Activated naive CD4-positive, alpha-beta T cell treated with anti-CD3 and anti-CD28 coated beads for 36 hours (primary cell): ENCODE measurements at regions not wholly inside any gene's neighbourhood (a gene's known extent, or its start where the extent isn't known, plus 50 kb on each side); places are given as distances from the start of the nearest gene placed in this dataset.

ENCODE experiments used
- CTCF ChIA-PET: fragments of 350-600 bp; sonication (Branson Sonifier 250); formaldehyde crosslinking; loops from one replicate; lab custom pipeline; 2021; ENCODE audit warnings: antibody characterized with exemption; lab: Charles Lee
- DNase-seq: peaks from one replicate; pipeline ENCODE4 v3.0.0-alpha.2; 2020
- H3K27ac Mint-ChIP-seq: one replicate; pipeline ENCODE4 v1.8.0; 2021; ENCODE audit warnings: mild to moderate bottlenecking, mixed read lengths
- H3K27me3 Mint-ChIP-seq: one replicate; pipeline ENCODE4 v1.8.0; 2021; ENCODE audit warnings: low read depth, mixed read lengths
- H3K36me3 Mint-ChIP-seq: one replicate; pipeline ENCODE4 v1.8.0; 2021; ENCODE audit warnings: low read depth, mixed read lengths
- H3K4me1 Mint-ChIP-seq: one replicate; pipeline ENCODE4 v1.8.0; 2021; ENCODE audit warnings: low read depth, mixed read lengths
- H3K4me3 Mint-ChIP-seq: one replicate; pipeline ENCODE4 v1.8.0; 2021; ENCODE audit warnings: mild to moderate bottlenecking, moderate library complexity, mixed read lengths
- H3K9me3 Mint-ChIP-seq: one replicate; pipeline ENCODE4 v1.8.0; 2021; ENCODE audit warnings: mixed read lengths
- intact Hi-C: fragments of 100-400 bp; cut with micrococcal nuclease; formaldehyde crosslinking; loops from one replicate; pipeline ENCODE4 v1.15.1; 2023

- intact Hi-C loops = no loop called here
- CTCF ChIA-PET = no interaction called here
- no peak overlapping the region for H3K4me3 Mint-ChIP-seq
- DNase-seq = no peak
- no peaks in the 10 kb centered on the region for H3K27me3 Mint-ChIP-seq
- peaks cover 3% of the 10 kb centered on the region for H3K9me3 Mint-ChIP-seq
- H3K27ac Mint-ChIP-seq = no peak overlapping the region
- no peaks in the 10 kb centered on the region for H3K4me1 Mint-ChIP-seq
- no peaks in the 10 kb centered on the region for H3K36me3 Mint-ChIP-seq
These were observed 137.4 kb upstream of the POU1F1 start for GRCh38 chr3:87413814-87414213.

GRCh38 chr3:87410110-87410509 is 133.7 kb upstream of the POU1F1 start:
- CTCF ChIA-PET = no interaction called here
- intact Hi-C loops = no loop called here
- Mint-ChIP-seq H3K4me3 (no peak overlapping the region), H3K27me3 (no peaks in the 10 kb centered on the region), H3K27ac (no peak overlapping the region), H3K4me1 (no peaks in the 10 kb centered on the region), H3K9me3 (no peaks in the 10 kb centered on the region), H3K36me3 (no peaks in the 10 kb centered on the region)
- no peak for DNase-seq

- no peak overlapping the region for H3K4me3 Mint-ChIP-seq
- CTCF ChIA-PET = no interaction called here
- no peaks in the 10 kb centered on the region for H3K4me1 Mint-ChIP-seq
- no peak overlapping the region for H3K27ac Mint-ChIP-seq
- H3K9me3 Mint-ChIP-seq = no peaks in the 10 kb centered on the region
- intact Hi-C loops = no loop called here
- no peak for DNase-seq
- H3K27me3 Mint-ChIP-seq = peaks cover 2% of the 10 kb centered on the region
- no peaks in the 10 kb centered on the region for H3K36me3 Mint-ChIP-seq
These were observed 121.9 kb upstream of the POU1F1 start for GRCh38 chr3:87398168-87398801.

- no peak for DNase-seq
- no peak overlapping the region for H3K27ac Mint-ChIP-seq
- no peaks in the 10 kb centered on the region for H3K36me3 Mint-ChIP-seq
- H3K9me3 Mint-ChIP-seq = no peaks in the 10 kb centered on the region
- intact Hi-C loops = no loop called here
- CTCF ChIA-PET = interaction anchor here (0.6 kb wide), 1 partner anchor 149 kb away, joined by 3 read pairs; no protein-coding TSS in a partner anchor
- peaks cover 2% of the 10 kb centered on the region for H3K27me3 Mint-ChIP-seq
- H3K4me3 Mint-ChIP-seq = no peak overlapping the region
- H3K4me1 Mint-ChIP-seq = no peaks in the 10 kb centered on the region
These were observed 120.8 kb upstream of the POU1F1 start for GRCh38 chr3:87397211-87397610.

GRCh38 chr3:87390821-87391220 is 114.4 kb upstream of the POU1F1 start:
- Mint-ChIP-seq H3K4me3 (no peak overlapping the region), H3K36me3 (no peaks in the 10 kb centered on the region), H3K27me3 (peaks cover 7% of the 10 kb centered on the region), H3K4me1 (no peaks in the 10 kb centered on the region), H3K27ac (no peak overlapping the region), H3K9me3 (no peaks in the 10 kb centered on the region)
- CTCF ChIA-PET = no interaction called here
- no peak for DNase-seq
- intact Hi-C loops = no loop called here

GRCh38 chr3:87390353-87390752 is 114.0 kb upstream of the POU1F1 start:
- DNase-seq = no peak
- CTCF ChIA-PET = no interaction called here
- intact Hi-C loops = no loop called here
- no peaks in the 10 kb centered on the region for H3K4me1 Mint-ChIP-seq
- no peaks in the 10 kb centered on the region for H3K36me3 Mint-ChIP-seq
- peaks cover 7% of the 10 kb centered on the region for H3K27me3 Mint-ChIP-seq
- H3K27ac Mint-ChIP-seq = no peak overlapping the region
- H3K9me3 Mint-ChIP-seq = no peaks in the 10 kb centered on the region
- H3K4me3 Mint-ChIP-seq = no peak overlapping the region

GRCh38 chr3:87375231-87375682 is 98.9 kb upstream of the POU1F1 start:
- no peak overlapping the region for H3K27ac Mint-ChIP-seq
- intact Hi-C loops = no loop called here
- no peaks in the 10 kb centered on the region for H3K4me1 Mint-ChIP-seq
- DNase-seq = no peak
- peaks cover 7% of the 10 kb centered on the region for H3K27me3 Mint-ChIP-seq
- no peak overlapping the region for H3K4me3 Mint-ChIP-seq
- CTCF ChIA-PET = interaction anchor here (0.6 to 1.7 kb wide), 2 partner anchors 24 to 408 kb away, joined by 3 to 4 read pairs; no protein-coding TSS in a partner anchor
- no peaks in the 10 kb centered on the region for H3K9me3 Mint-ChIP-seq
- no peaks in the 10 kb centered on the region for H3K36me3 Mint-ChIP-seq

- Mint-ChIP-seq H3K4me1 (no peaks in the 10 kb centered on the region), H3K9me3 (no peaks in the 10 kb centered on the region), H3K4me3 (no peak overlapping the region), H3K27ac (no peak overlapping the region), H3K36me3 (no peaks in the 10 kb centered on the region), H3K27me3 (peaks cover 10% of the 10 kb centered on the region)
- CTCF ChIA-PET = interaction anchor here (1.5 kb wide), 1 partner anchor 19 kb away, joined by 3 read pairs; no protein-coding TSS in a partner anchor
- intact Hi-C loops = no loop called here
- no peak for DNase-seq
These were observed 93.6 kb upstream of the POU1F1 start for GRCh38 chr3:87370007-87370406.

GRCh38 chr3:87367736-87368135 is 91.4 kb upstream of the POU1F1 start:
- Mint-ChIP-seq H3K4me3 (no peak overlapping the region), H3K4me1 (no peaks in the 10 kb centered on the region), H3K27me3 (peaks cover 11% of the 10 kb centered on the region), H3K27ac (no peak overlapping the region), H3K9me3 (no peaks in the 10 kb centered on the region), H3K36me3 (no peaks in the 10 kb centered on the region)
- DNase-seq = no peak
- intact Hi-C loops = no loop called here
- CTCF ChIA-PET = no interaction called here

GRCh38 chr3:87363721-87364120 is 87.3 kb upstream of the POU1F1 start:
- no peaks in the 10 kb centered on the region for H3K4me1 Mint-ChIP-seq
- intact Hi-C loops = no loop called here
- H3K4me3 Mint-ChIP-seq = no peak overlapping the region
- H3K9me3 Mint-ChIP-seq = no peaks in the 10 kb centered on the region
- DNase-seq = no peak
- H3K36me3 Mint-ChIP-seq = no peaks in the 10 kb centered on the region
- H3K27ac Mint-ChIP-seq = no peak overlapping the region
- CTCF ChIA-PET = no interaction called here
- peaks cover 4% of the 10 kb centered on the region for H3K27me3 Mint-ChIP-seq

- H3K9me3 Mint-ChIP-seq = no peaks in the 10 kb centered on the region
- intact Hi-C loops = no loop called here
- no peaks in the 10 kb centered on the region for H3K36me3 Mint-ChIP-seq
- no peak overlapping the region for H3K4me3 Mint-ChIP-seq
- peaks cover 4% of the 10 kb centered on the region for H3K27me3 Mint-ChIP-seq
- no peaks in the 10 kb centered on the region for H3K4me1 Mint-ChIP-seq
- CTCF ChIA-PET = interaction anchor here (2.5 kb wide), 1 partner anchor 11 kb away, joined by 13 read pairs; no protein-coding TSS in a partner anchor
- no peak for DNase-seq
- H3K27ac Mint-ChIP-seq = no peak overlapping the region
These were observed 85.6 kb upstream of the POU1F1 start for GRCh38 chr3:87361956-87362355.

- no peaks in the 10 kb centered on the region for H3K9me3 Mint-ChIP-seq
- H3K4me3 Mint-ChIP-seq = no peak overlapping the region
- no peaks in the 10 kb centered on the region for H3K4me1 Mint-ChIP-seq
- H3K27ac Mint-ChIP-seq = no peak overlapping the region
- CTCF ChIA-PET = interaction anchor here (2.5 kb wide), 1 partner anchor 10 kb away, joined by 13 read pairs; no protein-coding TSS in a partner anchor
- peaks cover 1% of the 10 kb centered on the region for H3K27me3 Mint-ChIP-seq
- no peaks in the 10 kb centered on the region for H3K36me3 Mint-ChIP-seq
- DNase-seq = no peak
- intact Hi-C loops = no loop called here
These were observed 84.9 kb upstream of the POU1F1 start for GRCh38 chr3:87361271-87361670.

GRCh38 chr3:87359826-87360225 is 83.4 kb upstream of the POU1F1 start:
- no peak for DNase-seq
- intact Hi-C loops = loop anchor here (10.0 kb wide), 1 partner anchor 255 kb away; no protein-coding TSS in a partner anchor
- Mint-ChIP-seq H3K27me3 (peaks cover 1% of the 10 kb centered on the region), H3K9me3 (no peaks in the 10 kb centered on the region), H3K4me3 (no peak overlapping the region), H3K27ac (no peak overlapping the region), H3K4me1 (no peaks in the 10 kb centered on the region), H3K36me3 (no peaks in the 10 kb centered on the region)
- CTCF ChIA-PET = interaction anchor here (2.5 kb wide), 1 partner anchor 9 kb away, joined by 13 read pairs; no protein-coding TSS in a partner anchor
